ENCODE measurements at regions not wholly inside any gene's neighbourhood (a gene's known extent, or its start where the extent isn't known, plus 50 kb on each side); places are given as distances from the start of the nearest gene placed in this dataset.

DNA sequence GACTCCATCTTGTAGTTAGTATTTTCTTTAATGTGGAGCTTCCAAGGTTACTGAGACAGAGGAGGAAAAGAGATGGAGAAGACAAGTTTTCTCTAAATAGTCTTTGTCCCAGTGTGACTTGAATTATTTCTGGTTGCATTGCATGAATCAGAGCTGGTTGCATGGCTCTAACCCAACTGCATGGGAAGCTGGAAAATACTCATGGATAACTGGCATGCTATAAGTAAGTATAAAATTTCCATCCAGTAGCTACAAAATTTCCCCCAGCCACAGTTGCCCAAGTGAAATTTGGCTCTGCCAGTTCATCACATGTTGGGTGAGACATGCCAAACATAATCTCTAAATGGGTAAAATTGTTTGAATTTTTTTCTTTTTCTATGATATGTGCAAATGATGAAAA lies 1161.5 kb downstream of the CDH11 start:
- Histone ChIP-seq H3K4me3 (no peak overlapping the region), H3K4me1 (no peaks in the 10 kb centered on the region), H3K9me3 (no peaks in the 10 kb centered on the region), H3K27ac (no peak overlapping the region), H3K36me3 (no peaks in the 10 kb centered on the region), H3K27me3 (no peaks in the 10 kb centered on the region)
- ATAC-seq = no peak
- no peak for TF ChIP-seq POLR2A (IDR thresholded peaks at IDR 0.05)
- intact Hi-C loops (cut with DNase I) = no loop called here
- no peak for DNase-seq

DNA sequence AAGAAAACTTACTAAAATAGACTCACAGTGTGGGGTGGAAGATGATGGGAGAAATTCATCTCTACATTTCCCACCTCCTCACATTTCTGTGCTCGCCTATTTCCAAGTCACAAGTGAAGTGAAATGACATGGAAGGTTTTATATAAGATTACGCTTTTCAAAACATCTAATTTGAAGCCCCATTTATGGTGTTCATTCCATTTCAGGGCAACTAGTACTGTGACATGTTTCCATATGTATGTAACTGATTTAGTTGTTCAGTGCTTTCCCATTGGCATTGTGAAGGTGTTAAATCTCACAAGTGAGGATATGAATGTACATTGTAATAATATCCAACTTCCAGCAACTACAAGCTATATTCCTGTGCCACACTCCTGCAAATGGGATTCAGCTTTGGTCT lies 1174.8 kb downstream of the CDH11 start:
- intact Hi-C loops (cut with DNase I) = no loop called here
- no peak for ATAC-seq
- WGBS, 4 donors = 84 to 90% (median 87%) methylated on average over 2 of the region's 2 CpGs

DNA sequence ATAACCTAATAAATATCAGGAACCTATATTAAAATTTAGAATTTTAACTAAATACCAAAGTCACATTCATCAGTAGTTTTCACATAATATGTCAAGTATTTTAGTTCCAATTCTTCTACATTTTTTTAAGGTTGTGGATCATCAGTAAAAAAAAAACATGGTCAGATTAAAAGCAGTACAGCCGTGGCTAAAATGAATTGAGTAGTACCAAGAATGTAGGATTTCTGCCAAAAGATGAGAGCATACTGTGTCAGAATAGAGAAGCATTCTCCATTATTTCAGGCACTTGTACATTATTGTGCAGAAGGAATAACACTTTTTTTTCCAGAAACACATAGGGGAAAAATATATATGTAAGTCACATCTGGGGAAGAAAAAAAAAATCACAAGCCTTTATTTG lies 1176.1 kb downstream of the CDH11 start:
- TF ChIP-seq POLR2A (IDR thresholded peaks at IDR 0.05) = no peak
- TF ChIP-seq, protein P1, sequence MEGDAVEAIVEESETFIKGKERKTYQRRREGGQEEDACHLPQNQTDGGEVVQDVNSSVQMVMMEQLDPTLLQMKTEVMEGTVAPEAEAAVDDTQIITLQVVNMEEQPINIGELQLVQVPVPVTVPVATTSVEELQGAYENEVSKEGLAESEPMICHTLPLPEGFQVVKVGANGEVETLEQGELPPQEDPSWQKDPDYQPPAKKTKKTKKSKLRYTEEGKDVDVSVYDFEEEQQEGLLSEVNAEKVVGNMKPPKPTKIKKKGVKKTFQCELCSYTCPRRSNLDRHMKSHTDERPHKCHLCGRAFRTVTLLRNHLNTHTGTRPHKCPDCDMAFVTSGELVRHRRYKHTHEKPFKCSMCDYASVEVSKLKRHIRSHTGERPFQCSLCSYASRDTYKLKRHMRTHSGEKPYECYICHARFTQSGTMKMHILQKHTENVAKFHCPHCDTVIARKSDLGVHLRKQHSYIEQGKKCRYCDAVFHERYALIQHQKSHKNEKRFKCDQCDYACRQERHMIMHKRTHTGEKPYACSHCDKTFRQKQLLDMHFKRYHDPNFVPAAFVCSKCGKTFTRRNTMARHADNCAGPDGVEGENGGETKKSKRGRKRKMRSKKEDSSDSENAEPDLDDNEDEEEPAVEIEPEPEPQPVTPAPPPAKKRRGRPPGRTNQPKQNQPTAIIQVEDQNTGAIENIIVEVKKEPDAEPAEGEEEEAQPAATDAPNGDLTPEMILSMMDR (IDR thresholded peaks at IDR 0.05) = no peak
- ATAC-seq (no peak), DNase-seq (no peak)
- Histone ChIP-seq H3K36me3 (no peaks in the 10 kb centered on the region), H3K9me3 (no peaks in the 10 kb centered on the region), H3K27ac (no peak overlapping the region), H3K27me3 (no peaks in the 10 kb centered on the region), H3K4me3 (no peak overlapping the region), H3K4me1 (no peaks in the 10 kb centered on the region)
- intact Hi-C loops (cut with DNase I) = no loop called here
- WGBS, 4 donors = 16 to 48% (median 26%) methylated on average over 1 of the region's 1 CpG

More for the DNA sequence above, 1174.8 kb downstream of the CDH11 start:
- Histone ChIP-seq H3K27me3 (no peaks in the 10 kb centered on the region), H3K4me3 (no peak overlapping the region), H3K4me1 (no peaks in the 10 kb centered on the region), H3K9me3 (no peaks in the 10 kb centered on the region), H3K36me3 (no peaks in the 10 kb centered on the region), H3K27ac (no peak overlapping the region)
- no peak for DNase-seq
- no peak for TF ChIP-seq POLR2A (IDR thresholded peaks at IDR 0.05)
- TF ChIP-seq, protein P1 (IDR thresholded peaks at IDR 0.05) = no peak

DNA sequence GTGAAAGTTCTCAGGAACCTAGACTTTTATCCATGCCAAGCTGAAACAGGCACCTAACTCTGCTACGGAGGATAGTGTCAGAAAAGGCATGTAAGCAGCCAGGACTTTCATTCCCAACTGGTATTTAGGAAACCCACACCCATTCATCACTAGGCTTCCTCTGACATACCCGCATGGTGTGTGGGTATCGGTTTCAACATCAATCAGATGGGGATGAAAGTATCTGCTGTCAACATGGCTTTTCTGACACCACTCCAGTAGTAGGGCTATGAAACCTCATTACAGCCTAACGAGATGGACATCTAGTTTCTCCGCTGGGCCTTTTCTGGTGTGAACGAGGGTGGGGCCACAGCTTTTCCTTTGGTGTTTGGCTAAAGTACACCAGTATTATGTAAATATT lies 1178.3 kb downstream of the CDH11 start:
- no peak for ATAC-seq
- no peak for TF ChIP-seq POLR2A (IDR thresholded peaks at IDR 0.05)
- TF ChIP-seq, protein P1 (IDR thresholded peaks at IDR 0.05) = no peak
- no peaks in the 10 kb centered on the region for H3K36me3 ChIP-seq
- DNase-seq = no peak
- no peaks in the 10 kb centered on the region for H3K4me1 ChIP-seq
- H3K4me3 ChIP-seq = no peak overlapping the region
- WGBS, 4 donors = 85 to 88% (median 85%) methylated on average over 6 of the region's 6 CpGs
- intact Hi-C loops (cut with DNase I) = no loop called here
- H3K27ac ChIP-seq = no peak overlapping the region
- H3K9me3 ChIP-seq = no peaks in the 10 kb centered on the region
- H3K27me3 ChIP-seq = no peaks in the 10 kb centered on the region

DNA sequence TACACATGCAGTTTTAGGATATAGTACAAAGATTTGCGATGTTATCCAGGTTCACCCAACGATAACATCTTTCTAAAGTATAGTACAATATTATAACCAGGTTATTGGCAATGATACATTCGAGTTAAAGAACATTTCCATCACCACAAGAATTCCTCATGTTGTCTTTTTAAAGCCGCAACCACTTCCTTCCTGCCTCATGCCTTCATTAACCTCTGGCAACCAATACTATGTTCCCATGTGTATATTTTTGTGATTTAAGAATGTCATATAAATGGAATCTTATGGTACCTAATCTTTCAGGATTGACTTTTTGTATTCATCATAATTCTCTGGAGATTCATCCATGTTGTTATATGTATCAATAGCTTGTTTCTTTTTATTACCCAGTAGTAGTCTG lies 1183.2 kb downstream of the CDH11 start:
- Histone ChIP-seq H3K27me3 (no peaks in the 10 kb centered on the region), H3K9me3 (no peaks in the 10 kb centered on the region), H3K27ac (no peak overlapping the region), H3K36me3 (no peaks in the 10 kb centered on the region), H3K4me3 (no peak overlapping the region), H3K4me1 (no peaks in the 10 kb centered on the region)
- DNase-seq = no peak
- no peak for ATAC-seq
- TF ChIP-seq, protein P1 (IDR thresholded peaks at IDR 0.05) = no peak
- no peak for TF ChIP-seq POLR2A (IDR thresholded peaks at IDR 0.05)
- intact Hi-C loops (cut with DNase I) = no loop called here
- WGBS, 4 donors = 68 to 75% (median 72%) methylated on average over 4 of the region's 4 CpGs
